HAP-1 (cell line): ENCODE measurements at regions not wholly inside any gene's neighbourhood (a gene's known extent, or its start where the extent isn't known, plus 50 kb on each side); places are given as distances from the start of the nearest gene placed in this dataset.

Experiments
- DNase-seq, 2 experiments: peaks; one replicate each; pipeline ENCODE4 v3.0.0-alpha.2; 2016 to 2020; ENCODE audit warnings: low spot score in 2 of 2
- H3K27me3 ChIP-seq: fragments of 250-450 bp; sonication (Bioruptor Pico); 2 replicates; pipeline ENCODE4 v1.5.1; 2020; ENCODE audit warnings: low read depth, mild to moderate bottlenecking, moderate library complexity
- H3K36me3 ChIP-seq: fragments of 250-450 bp; sonication (Bioruptor Pico); replicated peaks from 2 replicates; pipeline ENCODE4 v1.5.1; 2020; ENCODE audit warnings: mild to moderate bottlenecking
- H3K4me1 ChIP-seq: fragments of 250-450 bp; sonication (Bioruptor Pico); 2 replicates; pipeline ENCODE4 v1.5.1; 2020; ENCODE audit warnings: mild to moderate bottlenecking
- H3K4me3 ChIP-seq: fragments of 250-450 bp; sonication (Bioruptor Pico); 2 replicates; pipeline ENCODE4 v1.5.1; 2020; ENCODE audit warnings: mild to moderate bottlenecking, moderate library complexity
- H3K9me3 ChIP-seq: fragments of 250-450 bp; sonication (Bioruptor Pico); 2 replicates; pipeline ENCODE4 v1.5.1; 2020; ENCODE audit warnings: mild to moderate bottlenecking, moderate library complexity
- in situ Hi-C: fragments of 300-500 bp; cut with MboI; formaldehyde crosslinking; loops from 3 replicates; pipeline ENCODE4 v1.14.3; 2020; ENCODE audit warnings: low sequenced_read_pairs, inconsistent platforms, mixed read lengths

DNA sequence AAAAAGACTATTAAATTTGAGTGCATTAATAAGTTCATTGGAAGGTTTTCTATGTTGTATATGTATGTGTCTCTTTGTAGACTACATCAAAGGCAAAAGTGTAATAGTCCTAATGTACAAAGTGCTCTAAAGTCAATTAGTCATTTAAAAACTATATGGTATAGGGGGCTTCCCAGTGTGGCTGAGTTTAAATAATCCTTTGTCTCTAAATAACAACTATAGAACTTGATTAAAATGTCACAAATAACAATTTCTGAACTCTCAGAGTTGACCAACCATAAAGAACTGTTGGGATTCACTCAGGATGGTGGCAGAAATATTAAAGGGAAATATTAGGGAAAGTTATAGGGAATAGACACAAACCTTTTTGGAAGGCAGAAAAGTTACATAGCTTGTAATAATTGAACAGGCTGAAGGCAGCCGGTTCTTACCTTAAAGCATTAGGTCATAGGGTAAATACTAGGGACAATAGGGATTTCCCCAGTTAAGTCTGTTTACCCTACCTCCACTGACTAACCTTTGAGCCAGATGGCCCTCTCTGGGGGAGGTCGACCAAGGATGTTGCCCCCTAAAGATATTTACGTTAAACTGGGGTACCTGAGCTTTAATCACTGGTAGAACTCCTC is 1054.2 kb downstream of the ARAP2 start:
- no peaks in the 10 kb centered on the region for H3K36me3 ChIP-seq
- no peak overlapping the region for H3K4me3 ChIP-seq
- in situ Hi-C loops: no loop called here

GRCh38 chr4:35201403-35201802 is 1042.9 kb downstream of the ARAP2 start:
- DNase-seq: no peak
- in situ Hi-C loops: no loop called here
- H3K36me3 ChIP-seq: no peaks in the 10 kb centered on the region
- H3K4me1 ChIP-seq: no peaks in the 10 kb centered on the region
- H3K9me3 ChIP-seq: no peaks in the 10 kb centered on the region; the same call in 1 of the 2 replicates
- no peak overlapping the region for H3K4me3 ChIP-seq
- no peaks in the 10 kb centered on the region for H3K27me3 ChIP-seq

More for the DNA sequence above, 1054.2 kb downstream of the ARAP2 start:
- DNase-seq: no peak
- H3K9me3 ChIP-seq: no peaks in the 10 kb centered on the region
- peaks cover 4% of the 10 kb centered on the region; the same call in 1 of the 2 replicates for H3K4me1 ChIP-seq
- H3K27me3 ChIP-seq: no peaks in the 10 kb centered on the region

DNA sequence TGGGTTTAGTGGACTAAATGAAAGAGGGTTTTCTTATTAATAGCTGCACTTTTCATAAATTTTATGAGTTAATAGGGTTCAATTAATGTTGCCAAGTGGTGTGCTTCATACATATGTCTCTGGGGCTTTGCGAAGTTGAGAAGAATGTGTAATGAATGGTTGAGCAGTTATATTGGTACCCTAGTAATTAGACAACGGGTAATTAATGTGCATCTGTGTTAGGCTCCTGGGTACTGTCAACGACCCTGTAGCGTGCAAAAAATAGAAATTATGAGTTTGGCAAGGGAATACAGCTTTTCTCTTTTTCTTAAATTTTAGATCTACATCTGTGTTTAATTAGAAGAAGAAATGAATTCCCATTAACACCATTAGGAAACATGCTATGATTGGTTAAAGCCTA is 1027.7 kb downstream of the ARAP2 start:
- no peak overlapping the region for H3K4me3 ChIP-seq
- no peaks in the 10 kb centered on the region for H3K9me3 ChIP-seq
- DNase-seq: no peak
- H3K27me3 ChIP-seq: no peaks in the 10 kb centered on the region
- in situ Hi-C loops: no loop called here
- H3K36me3 ChIP-seq: no peaks in the 10 kb centered on the region
- peaks cover 9% of the 10 kb centered on the region for H3K4me1 ChIP-seq

GRCh38 chr4:35217331-35217730 is 1027.0 kb downstream of the ARAP2 start:
- Histone ChIP-seq H3K36me3 (no peaks in the 10 kb centered on the region), H3K9me3 (no peaks in the 10 kb centered on the region), H3K4me3 (no peak overlapping the region), H3K4me1 (peaks cover 9% of the 10 kb centered on the region), H3K27me3 (no peaks in the 10 kb centered on the region)
- no peak for DNase-seq
- in situ Hi-C loops: no loop called here

DNA sequence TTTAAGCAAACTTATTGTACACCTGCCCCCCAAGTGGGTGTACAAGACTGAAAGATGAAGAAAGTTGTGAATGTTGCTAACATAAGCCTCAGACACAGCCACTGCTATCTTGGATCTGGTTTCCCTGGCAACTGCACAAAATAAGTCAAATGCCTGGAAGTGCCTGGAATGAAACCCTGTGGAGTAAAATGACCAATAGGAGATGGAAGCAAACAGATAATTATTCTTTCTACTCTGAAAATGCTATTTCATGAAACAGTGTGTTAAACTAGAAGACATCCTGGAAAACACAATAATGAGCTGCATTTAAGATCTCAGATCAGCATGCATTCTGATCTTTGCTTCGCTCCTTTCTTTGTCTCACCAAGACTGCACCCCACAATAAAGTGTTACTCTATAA is 1016.0 kb downstream of the ARAP2 start:
- no peaks in the 10 kb centered on the region for H3K9me3 ChIP-seq
- no peaks in the 10 kb centered on the region for H3K27me3 ChIP-seq
- in situ Hi-C loops: no loop called here
- H3K4me3 ChIP-seq: no peak overlapping the region
- no peak for DNase-seq
- peaks cover 3% of the 10 kb centered on the region for H3K4me1 ChIP-seq
- no peaks in the 10 kb centered on the region for H3K36me3 ChIP-seq

DNA sequence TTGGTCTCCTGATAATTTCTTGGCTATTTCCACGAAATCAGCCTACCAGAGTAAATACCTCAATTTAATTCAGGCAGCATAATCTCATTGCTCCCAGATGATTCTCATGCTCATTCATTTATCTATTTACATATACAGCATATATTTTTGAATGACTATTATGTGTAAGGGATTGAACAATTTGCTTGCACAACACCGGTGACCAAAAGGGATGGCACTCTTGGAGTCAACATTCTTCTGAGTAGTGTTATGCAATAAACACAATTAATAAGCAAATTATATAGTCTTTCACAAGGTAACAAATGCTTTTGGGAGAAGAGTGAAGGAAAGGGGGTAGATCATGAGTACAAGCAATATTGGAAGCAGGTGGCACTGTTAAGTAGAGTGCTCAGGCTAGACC is 1015.3 kb downstream of the ARAP2 start:
- no peaks in the 10 kb centered on the region for H3K36me3 ChIP-seq
- H3K27me3 ChIP-seq: no peaks in the 10 kb centered on the region
- in situ Hi-C loops: no loop called here
- peaks cover 3% of the 10 kb centered on the region for H3K4me1 ChIP-seq
- no peak for DNase-seq
- no peak overlapping the region for H3K4me3 ChIP-seq
- H3K9me3 ChIP-seq: no peaks in the 10 kb centered on the region

- no peaks in the 10 kb centered on the region for H3K9me3 ChIP-seq
- H3K4me1 ChIP-seq: peaks cover 10% of the 10 kb centered on the region
- no peak overlapping the region for H3K4me3 ChIP-seq
- no peaks in the 10 kb centered on the region for H3K36me3 ChIP-seq
- DNase-seq: no peak
- in situ Hi-C loops: no loop called here
- H3K27me3 ChIP-seq: no peaks in the 10 kb centered on the region
These were observed 1006.4 kb downstream of the ARAP2 start for GRCh38 chr4:35237924-35238323.

- H3K9me3 ChIP-seq: no peaks in the 10 kb centered on the region
- DNase-seq: no peak
- H3K27me3 ChIP-seq: no peaks in the 10 kb centered on the region
- no peak overlapping the region for H3K4me3 ChIP-seq
- no peaks in the 10 kb centered on the region for H3K36me3 ChIP-seq
- in situ Hi-C loops: no loop called here
- H3K4me1 ChIP-seq: peaks cover 10% of the 10 kb centered on the region
These were observed 1005.5 kb downstream of the ARAP2 start for GRCh38 chr4:35238793-35239192.

DNA sequence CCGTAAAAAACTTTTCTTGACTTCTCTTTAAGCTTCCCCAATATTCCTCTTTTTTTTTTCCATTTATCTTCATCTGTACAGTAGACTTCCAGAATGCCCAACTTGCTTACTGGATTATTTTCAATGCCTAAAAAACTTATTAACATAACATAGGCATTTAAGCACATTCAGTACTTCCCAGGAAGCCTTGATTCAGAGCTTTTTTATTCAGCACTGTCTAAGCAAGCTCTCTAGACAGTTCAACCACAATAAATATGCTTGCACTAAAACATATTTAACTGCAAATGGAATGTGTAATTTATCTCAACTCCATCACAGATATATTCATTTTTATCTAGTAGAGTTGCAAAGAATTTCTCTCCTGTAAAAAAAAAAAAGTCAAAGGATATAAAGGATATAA is 997.8 kb downstream of the ARAP2 start:
- no peaks in the 10 kb centered on the region for H3K9me3 ChIP-seq
- peak in 1 of 2 experiments; percentile 89 for DNase-seq
- H3K4me1 ChIP-seq: peaks cover 19% of the 10 kb centered on the region
- no peak overlapping the region for H3K4me3 ChIP-seq
- no peaks in the 10 kb centered on the region for H3K36me3 ChIP-seq
- in situ Hi-C loops: no loop called here
- H3K27me3 ChIP-seq: no peaks in the 10 kb centered on the region

DNA sequence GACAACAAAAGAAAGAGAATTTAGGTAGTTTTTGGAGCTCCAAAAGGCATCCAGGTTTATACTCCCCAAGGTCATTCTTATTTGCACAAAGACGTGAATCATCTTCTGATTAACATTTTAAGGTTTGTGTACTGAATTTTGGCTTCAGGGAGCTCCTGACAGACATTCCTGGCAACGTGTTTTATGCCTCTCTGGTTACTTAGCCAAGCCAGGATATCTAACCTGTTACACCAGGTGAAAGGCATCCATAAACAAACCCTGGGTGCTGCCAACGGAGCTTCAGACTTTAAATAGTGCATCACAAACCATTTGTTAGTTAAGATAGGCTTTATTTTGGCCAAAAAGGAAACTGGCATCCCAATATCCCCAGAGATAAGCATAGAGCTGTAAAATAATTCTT is 997.3 kb downstream of the ARAP2 start:
- no peaks in the 10 kb centered on the region for H3K36me3 ChIP-seq
- no peaks in the 10 kb centered on the region for H3K9me3 ChIP-seq
- H3K4me3 ChIP-seq: no peak overlapping the region
- no peak for DNase-seq
- in situ Hi-C loops: no loop called here
- H3K4me1 ChIP-seq: peaks cover 19% of the 10 kb centered on the region
- H3K27me3 ChIP-seq: no peaks in the 10 kb centered on the region

DNA sequence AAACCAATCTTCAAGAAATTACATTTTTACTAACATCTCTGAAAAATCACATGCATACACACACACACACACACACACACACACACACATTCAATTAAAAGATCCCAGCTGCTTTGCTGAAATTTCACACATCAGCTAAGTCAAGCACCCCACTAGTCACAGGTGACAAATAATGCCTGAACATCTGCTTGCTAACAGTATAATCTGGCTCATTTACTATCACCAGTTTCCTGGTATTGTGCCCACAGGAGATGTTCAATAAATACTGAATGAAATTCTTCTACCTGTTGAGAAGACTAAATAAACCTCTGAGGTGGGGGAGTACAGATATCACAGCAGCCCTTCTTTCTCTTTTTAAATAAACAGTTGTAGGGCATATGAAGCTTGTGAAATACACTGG is 994.0 kb downstream of the ARAP2 start:
- H3K4me1 ChIP-seq: peaks cover 19% of the 10 kb centered on the region
- in situ Hi-C loops: no loop called here
- H3K36me3 ChIP-seq: no peaks in the 10 kb centered on the region
- H3K9me3 ChIP-seq: no peaks in the 10 kb centered on the region
- DNase-seq: no peak
- H3K27me3 ChIP-seq: no peaks in the 10 kb centered on the region
- H3K4me3 ChIP-seq: no peak overlapping the region

DNA sequence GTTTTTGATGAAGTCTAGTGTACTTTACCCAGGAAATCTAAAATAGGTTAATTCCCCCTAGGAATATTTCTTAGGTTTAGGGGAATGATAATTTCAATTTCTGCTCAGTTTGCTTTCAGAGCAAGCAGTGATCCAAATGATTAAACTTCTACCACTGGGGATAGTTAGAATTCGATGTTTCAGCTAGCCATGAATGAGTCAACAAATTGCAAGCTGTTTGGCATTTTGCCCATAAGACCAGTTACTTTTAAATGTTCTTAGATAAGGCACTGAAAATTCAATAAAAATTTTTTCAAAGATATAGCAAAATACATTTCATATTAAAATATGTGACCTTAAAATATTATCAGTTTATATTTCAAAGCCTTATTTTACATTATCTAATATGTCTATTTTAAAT is 993.6 kb downstream of the ARAP2 start:
- Histone ChIP-seq H3K4me3 (no peak overlapping the region), H3K36me3 (no peaks in the 10 kb centered on the region), H3K27me3 (no peaks in the 10 kb centered on the region), H3K9me3 (no peaks in the 10 kb centered on the region), H3K4me1 (peaks cover 17% of the 10 kb centered on the region)
- in situ Hi-C loops: no loop called here
- DNase-seq: no peak

DNA sequence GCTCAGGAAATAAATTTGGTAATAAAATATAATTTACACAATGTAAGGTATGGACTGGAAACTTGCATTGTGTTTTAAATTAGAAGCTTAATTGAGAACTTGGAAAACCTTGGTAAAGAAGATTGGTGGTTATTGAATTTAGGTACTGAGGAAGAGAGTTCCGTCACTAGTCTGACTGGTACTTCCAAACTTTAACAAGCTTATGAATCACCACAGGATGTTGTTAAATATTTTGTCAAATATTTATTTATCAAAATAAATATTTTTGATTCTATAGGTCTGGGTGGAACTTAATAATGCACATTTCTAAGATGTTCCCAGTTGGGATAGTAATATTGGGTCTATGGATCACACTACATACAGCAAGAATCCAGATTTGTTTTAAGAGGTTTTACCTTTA is 992.2 kb downstream of the ARAP2 start:
- no peak overlapping the region for H3K4me3 ChIP-seq
- H3K36me3 ChIP-seq: no peaks in the 10 kb centered on the region
- no peaks in the 10 kb centered on the region for H3K27me3 ChIP-seq
- in situ Hi-C loops: no loop called here
- no peaks in the 10 kb centered on the region for H3K9me3 ChIP-seq
- H3K4me1 ChIP-seq: peaks cover 3% of the 10 kb centered on the region
- DNase-seq: no peak

GRCh38 chr4:35252866-35253265 is 991.4 kb downstream of the ARAP2 start:
- H3K36me3 ChIP-seq: no peaks in the 10 kb centered on the region
- no peaks in the 10 kb centered on the region for H3K4me1 ChIP-seq
- no peak overlapping the region for H3K4me3 ChIP-seq
- no peak for DNase-seq
- in situ Hi-C loops: no loop called here
- H3K27me3 ChIP-seq: no peaks in the 10 kb centered on the region
- no peaks in the 10 kb centered on the region for H3K9me3 ChIP-seq

- DNase-seq: no peak
- no peaks in the 10 kb centered on the region for H3K36me3 ChIP-seq
- no peaks in the 10 kb centered on the region for H3K9me3 ChIP-seq
- no peak overlapping the region for H3K4me3 ChIP-seq
- H3K4me1 ChIP-seq: no peaks in the 10 kb centered on the region
- H3K27me3 ChIP-seq: no peaks in the 10 kb centered on the region
- in situ Hi-C loops: no loop called here
These were observed 991.0 kb downstream of the ARAP2 start for GRCh38 chr4:35253331-35253730.
